Tibial artery (tissue), 4 donors: ENCODE measurements at regions not wholly inside any gene's neighbourhood (a gene's known extent, or its start where the extent isn't known, plus 50 kb on each side); places are given as distances from the start of the nearest gene placed in this dataset.

Experiments used
- DNase-seq, 2 donors: peaks; one replicate each; pipeline ENCODE4 v3.0.0-alpha.2; 2019
- H3K27ac ChIP-seq, 2 donors: fragments of 200-600 bp; sonication (generic) in 1 of 2; 1 replicate in 1 of 2; 2 replicates in 1 of 2; pipeline ENCODE4 v1.5.1; 2018 to 2019; ENCODE audit warnings: mild to moderate bottlenecking in 1 of 2
- H3K27me3 ChIP-seq, 2 donors: fragments of 200-600 bp; sonication (generic) in 1 of 2; one replicate each; pipeline versions ENCODE4 v1.5.1 to v1.6.0; 2016 to 2019
- H3K36me3 ChIP-seq, 3 donors: fragments of 200-600 bp; sonication (generic) in 2 of 3; one replicate each; pipeline ENCODE4 v1.5.1; 2016 to 2019; ENCODE audit warnings: mild to moderate bottlenecking in 2 of 3
- H3K4me1 ChIP-seq, 4 donors: fragments of 200-600 bp; sonication (generic) in 2 of 4; 1 replicate in 3 of 4; 2 replicates in 1 of 4; pipeline ENCODE4 v1.5.1; 2016 to 2019
- H3K4me3 ChIP-seq, 2 donors: fragments of 200-600 bp; sonication (generic) in 1 of 2; 1 replicate in 1 of 2; 2 replicates in 1 of 2; pipeline ENCODE4 v1.5.1; 2018 to 2019; ENCODE audit warnings: mild to moderate bottlenecking in 2 of 2
- H3K9me3 ChIP-seq, 3 donors: fragments of 200-600 bp; sonication (generic) in 1 of 3; one replicate each; pipeline ENCODE4 v1.5.1; 2016 to 2019
- CTCF ChIP-seq, 2 experiments: fragments of 200-600 bp in 1 of 2; fragments of 450-650 bp in 1 of 2; IDR thresholded peaks; one replicate each; pipeline ENCODE4 v1.5.1; 2017 to 2019; ENCODE audit warnings: antibody characterized with exemption in 2 of 2, mild to moderate bottlenecking in 1 of 2, moderate library complexity in 1 of 2
- intact Hi-C: fragments of 100-400 bp; cut with DNase I; formaldehyde crosslinking; loops from one replicate; pipeline ENCODE4 v1.15.0; 2023; ENCODE audit warnings: low total_unique reads

DNA sequence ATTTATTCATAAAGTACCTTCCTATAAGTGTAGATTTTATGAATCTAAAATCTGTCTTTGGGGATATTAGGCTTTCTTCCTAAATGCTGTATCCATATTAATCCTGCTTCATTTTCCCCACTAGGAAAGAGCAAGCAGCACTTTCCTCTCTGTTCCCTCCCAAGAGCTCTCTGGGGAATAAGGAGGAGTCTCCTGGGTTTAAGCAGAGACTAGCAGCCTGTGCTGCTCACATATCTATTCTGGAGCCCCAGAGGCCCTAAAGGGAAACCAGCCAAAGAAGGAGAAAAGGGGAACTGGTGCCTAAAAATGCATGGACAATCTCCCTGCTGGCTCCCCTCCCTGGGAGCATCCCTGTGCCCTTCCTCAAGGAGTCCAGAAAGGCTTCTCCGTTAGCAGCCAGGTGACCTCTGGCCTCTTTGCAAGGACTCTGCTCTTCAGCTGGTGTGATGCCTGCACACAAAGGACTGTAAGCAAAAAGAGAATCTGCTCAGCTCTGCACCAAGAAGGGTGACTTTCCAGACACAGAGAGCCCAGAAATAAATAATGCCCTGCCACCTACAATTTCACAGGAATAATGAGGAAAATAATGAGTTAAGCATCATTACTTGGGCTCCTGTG is 270.6 kb downstream of the SS18 start:
- Histone ChIP-seq H3K4me3 (no peak overlapping the region), H3K4me1 (no peaks in the 10 kb centered on the region), H3K36me3 (no peaks in the 10 kb centered on the region), H3K27me3 (no peaks in the 10 kb centered on the region), H3K27ac (no peak overlapping the region), H3K9me3 (peaks cover 0 to 5% (median 0%) of the 10 kb centered on the region in 3 donors)
- TF ChIP-seq CTCF (IDR thresholded peaks at IDR 0.05), result no peak
- intact Hi-C loops, result no loop called here
- DNase-seq, result no peak

DNA sequence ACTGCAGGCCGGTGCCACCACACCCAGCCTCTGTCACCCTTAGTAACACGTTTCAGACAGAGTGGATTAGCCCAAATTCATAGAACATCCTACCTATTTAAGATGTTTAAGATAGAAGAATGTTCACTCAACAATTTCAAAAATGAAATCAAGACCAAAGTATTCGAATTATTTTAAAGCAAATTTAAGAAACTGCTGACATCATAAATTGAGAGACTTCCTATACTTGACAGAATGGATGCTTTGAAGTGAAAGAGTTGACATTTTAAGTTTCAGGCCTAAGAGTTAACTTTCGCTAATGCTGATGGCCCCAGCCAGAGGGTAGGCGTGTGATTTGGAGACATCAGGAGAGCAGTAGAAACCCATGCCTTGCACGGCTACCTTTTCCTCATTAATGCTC is 271.9 kb downstream of the SS18 start:
- H3K4me1 ChIP-seq, result no peaks in the 10 kb centered on the region
- DNase-seq, result no peak
- H3K27me3 ChIP-seq, result no peaks in the 10 kb centered on the region
- no peak overlapping the region for H3K4me3 ChIP-seq
- no peaks in the 10 kb centered on the region for H3K36me3 ChIP-seq
- no peaks in the 10 kb centered on the region for H3K9me3 ChIP-seq
- intact Hi-C loops, result no loop called here
- no peak for TF ChIP-seq CTCF (IDR thresholded peaks at IDR 0.05)
- no peak overlapping the region for H3K27ac ChIP-seq

DNA sequence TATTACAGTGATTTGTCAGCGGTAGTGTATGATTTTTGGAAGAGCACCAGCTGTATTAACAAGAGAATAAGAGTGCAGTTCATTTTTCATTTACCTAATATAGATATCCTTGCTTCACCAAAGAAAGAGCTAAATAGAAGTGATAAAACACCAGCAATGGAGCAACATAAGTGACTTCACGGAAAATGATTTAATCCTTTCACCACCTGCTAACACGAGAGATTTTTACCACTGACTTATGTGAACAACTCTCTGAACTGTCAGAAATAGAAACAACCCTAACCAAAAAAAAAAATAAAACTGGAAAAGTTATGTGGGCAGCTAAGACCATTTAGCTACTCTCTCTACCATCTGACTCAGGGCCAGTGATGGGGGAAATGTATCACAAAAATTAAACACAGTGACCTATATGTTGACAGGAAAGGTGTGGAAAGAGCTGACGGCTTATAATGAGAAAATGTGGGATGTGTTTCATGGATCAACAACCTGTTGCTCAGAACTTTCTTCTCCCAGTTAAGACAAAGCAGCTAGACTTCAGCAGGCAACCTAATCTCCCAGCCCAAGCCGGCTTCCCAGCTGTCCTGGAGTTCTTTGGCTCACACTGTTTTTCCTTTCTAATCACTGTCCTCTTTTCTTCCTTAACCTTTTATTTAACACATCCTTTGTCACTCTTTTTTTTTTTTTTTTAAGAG is 272.7 kb downstream of the SS18 start:
- Histone ChIP-seq H3K9me3 (no peaks in the 10 kb centered on the region), H3K4me3 (no peak overlapping the region), H3K27me3 (no peaks in the 10 kb centered on the region), H3K36me3 (no peaks in the 10 kb centered on the region), H3K27ac (no peak overlapping the region), H3K4me1 (no peaks in the 10 kb centered on the region)
- no peak for DNase-seq
- TF ChIP-seq CTCF (IDR thresholded peaks at IDR 0.05), result no peak
- intact Hi-C loops, result no loop called here

GRCh38 chr18:25815659-25816058 is 274.8 kb downstream of the SS18 start:
- DNase-seq, result no peak
- Histone ChIP-seq H3K27me3 (no peaks in the 10 kb centered on the region), H3K4me3 (no peak overlapping the region), H3K9me3 (no peaks in the 10 kb centered on the region), H3K4me1 (no peaks in the 10 kb centered on the region), H3K36me3 (no peaks in the 10 kb centered on the region), H3K27ac (no peak overlapping the region)
- no peak for TF ChIP-seq CTCF (IDR thresholded peaks at IDR 0.05)
- intact Hi-C loops, result no loop called here

- Histone ChIP-seq H3K36me3 (no peaks in the 10 kb centered on the region), H3K27me3 (no peaks in the 10 kb centered on the region), H3K4me3 (no peak overlapping the region), H3K4me1 (no peaks in the 10 kb centered on the region), H3K27ac (no peak overlapping the region), H3K9me3 (no peaks in the 10 kb centered on the region)
- DNase-seq, result no peak
- no peak for TF ChIP-seq CTCF (IDR thresholded peaks at IDR 0.05)
- intact Hi-C loops, result no loop called here
These were observed 275.5 kb downstream of the SS18 start for GRCh38 chr18:25814841-25815458.
